Mesendoderm (in vitro differentiated cells): ENCODE measurements at regions not wholly inside any gene's neighbourhood (a gene's known extent, or its start where the extent isn't known, plus 50 kb on each side); places are given as distances from the start of the nearest gene placed in this dataset.

Source experiments
- DNase-seq: peaks from one replicate; pipeline ENCODE4 v3.0.0; 2013
- H2AK5ac ChIP-seq: 2 replicates; pipeline ENCODE4 v1.6.1; 2013; ENCODE audit warnings: low read length, inconsistent platforms
- H2BK120ac ChIP-seq: 2 replicates; pipeline ENCODE4 v1.6.1; 2013; ENCODE audit warnings: low read depth, mild to moderate bottlenecking, low read length, moderate library complexity, mixed read lengths
- H2BK15ac ChIP-seq: replicated peaks from 2 replicates; pipeline ENCODE4 v1.6.1; 2013; ENCODE audit warnings: low read depth, mild to moderate bottlenecking, moderate library complexity
- H2BK5ac ChIP-seq: 2 replicates; pipeline ENCODE4 v1.6.1; 2013; ENCODE audit warnings: low read length, inconsistent platforms
- H3K18ac ChIP-seq: 2 replicates; pipeline ENCODE4 v1.6.1; 2013; ENCODE audit warnings: mild to moderate bottlenecking, low read length, mixed read lengths
- H3K23ac ChIP-seq: one replicate; pipeline ENCODE4 v1.6.1; 2013; ENCODE audit warnings: low read length
- H3K27ac ChIP-seq: 2 replicates; pipeline ENCODE4 v1.5.1; 2013; ENCODE audit warnings: low read depth, mild to moderate bottlenecking, inconsistent platforms, low read length, moderate library complexity
- H3K27me3 ChIP-seq: 2 replicates; pipeline ENCODE4 v1.6.1; 2013; ENCODE audit warnings: low read length, control low read depth, mild to moderate bottlenecking, inconsistent platforms; ENCODE audit not compliant: insufficient read depth, poor library complexity
- H3K36me3 ChIP-seq: 2 replicates; pipeline ENCODE4 v1.6.1; 2013; ENCODE audit warnings: low read length, inconsistent platforms; ENCODE audit not compliant: control insufficient read depth, insufficient read depth
- H3K4ac ChIP-seq: one replicate; pipeline ENCODE4 v1.6.1; 2013; ENCODE audit warnings: low read depth, mild to moderate bottlenecking, low read length, moderate library complexity
- H3K4me1 ChIP-seq: 2 replicates; pipeline ENCODE4 v1.6.1; 2013; ENCODE audit warnings: low read depth, low read length, inconsistent platforms; ENCODE audit not compliant: control insufficient read depth
- H3K4me2 ChIP-seq: 2 replicates; pipeline ENCODE4 v1.6.1; 2013; ENCODE audit warnings: low read length
- H3K4me3 ChIP-seq: 2 replicates; pipeline ENCODE4 v1.5.1; 2013; ENCODE audit warnings: mild to moderate bottlenecking, low read length
- H3K56ac ChIP-seq: one replicate; pipeline ENCODE4 v1.6.1; 2013; ENCODE audit warnings: low read length
- H3K79me1 ChIP-seq: 2 replicates; pipeline ENCODE4 v1.6.1; 2013; ENCODE audit warnings: low read length, inconsistent platforms
- H3K79me2 ChIP-seq: 2 replicates; pipeline ENCODE4 v1.6.1; 2013; ENCODE audit warnings: mild to moderate bottlenecking, low read length; ENCODE audit not compliant: control insufficient read depth, insufficient read depth
- H3K9ac ChIP-seq: 2 replicates; pipeline ENCODE4 v1.6.1; 2013; ENCODE audit warnings: low read length, inconsistent platforms
- H4K5ac ChIP-seq: one replicate; pipeline ENCODE4 v1.6.1; 2013; ENCODE audit warnings: low read length
- H4K8ac ChIP-seq: one replicate; pipeline ENCODE4 v1.6.1; 2013; ENCODE audit warnings: low read depth, mild to moderate bottlenecking, control low read depth, low read length, moderate library complexity
- WGBS: extraction: QIAGEN DNeasy Blood & Tissue Kit; methylation state at CpG from one replicate; pipeline ENCODE4 v1.1.7; 2013; ENCODE audit warnings: low lambda C conversion rate, missing lambda C conversion rate; ENCODE audit not compliant: insufficient coverage; ENCODE audit errors: extremely low coverage; 5-methylcytosine and 5-hydroxymethylcytosine counted together

DNA sequence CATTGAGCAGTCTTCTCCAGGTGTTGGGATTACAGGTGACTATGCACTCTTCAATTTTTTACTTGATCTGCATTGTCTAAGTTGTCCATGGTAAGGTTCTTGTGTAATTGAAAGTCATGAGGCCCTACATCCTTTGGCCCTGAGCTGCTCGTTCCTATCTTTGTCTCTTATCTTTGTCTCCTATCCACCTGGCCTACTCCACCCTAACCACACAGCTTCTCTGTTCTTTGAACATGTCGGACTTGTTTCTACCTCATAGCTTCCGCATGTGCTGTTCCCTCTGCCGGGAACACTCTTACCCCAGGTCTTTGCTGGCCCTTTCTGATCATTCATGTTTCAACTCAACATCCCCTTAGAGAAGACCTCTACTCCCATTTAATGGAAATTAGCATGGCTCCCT lies 194.8 kb upstream of the TBX3 start:
- Histone ChIP-seq H3K23ac (no peak overlapping the region), H3K4ac (no peak overlapping the region), H3K18ac (no peak overlapping the region), H3K36me3 (no peaks in the 10 kb centered on the region), H3K4me2 (no peak overlapping the region), H3K79me1 (no peaks in the 10 kb centered on the region), H3K27ac (no peak overlapping the region), H3K4me3 (no peak overlapping the region), H2AK5ac (no peak overlapping the region), H2BK5ac (no peak overlapping the region), H2BK15ac (no peak overlapping the region), H3K27me3 (no peaks in the 10 kb centered on the region), H2BK120ac (no peak overlapping the region), H4K8ac (no peak overlapping the region), H3K9ac (no peak overlapping the region), H4K5ac (no peak overlapping the region), H3K56ac (no peak overlapping the region), H3K4me1 (no peaks in the 10 kb centered on the region), H3K79me2 (no peaks in the 10 kb centered on the region)
- WGBS = no CpG with 5 or more reads among the region's 4 CpGs
- DNase-seq = no peak

DNA sequence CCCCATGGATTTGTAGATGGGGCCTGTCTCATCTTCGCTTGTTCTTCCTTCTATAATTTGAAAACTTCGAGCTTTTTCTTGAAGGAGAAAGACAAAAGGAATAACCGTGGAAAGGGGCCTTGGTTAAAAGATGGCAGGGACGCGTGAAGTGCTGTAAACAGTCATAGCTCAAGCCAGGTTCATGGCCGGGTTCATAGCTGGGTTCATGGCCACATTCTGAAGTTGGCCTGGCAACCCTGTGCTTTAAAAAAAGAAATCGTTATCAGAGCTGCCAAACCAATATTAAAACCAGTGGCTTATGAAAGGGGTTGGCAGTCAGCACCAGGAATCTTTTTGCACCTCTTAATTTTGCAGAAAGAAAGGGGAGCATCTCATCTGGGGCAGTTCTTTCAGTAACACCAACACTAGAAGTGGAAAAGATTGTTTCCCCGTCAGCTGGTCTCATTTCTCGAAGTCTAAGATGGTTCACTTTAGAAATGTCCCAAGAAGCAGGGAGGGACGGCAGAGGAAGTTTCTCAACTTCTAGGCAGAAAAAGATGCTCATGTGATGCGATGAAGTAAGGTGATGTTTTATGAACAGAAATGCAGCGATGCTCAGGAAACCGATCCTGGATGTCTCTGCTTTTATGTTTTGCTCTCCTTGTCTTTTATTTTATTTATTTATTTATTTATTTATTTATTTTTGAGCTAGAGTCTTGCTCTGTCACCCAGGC lies 193.1 kb upstream of the TBX3 start:
- DNase-seq = no peak
- no peaks in the 10 kb centered on the region for H3K79me2 ChIP-seq
- H3K79me1 ChIP-seq = no peaks in the 10 kb centered on the region
- no peak overlapping the region for H2BK5ac ChIP-seq
- no peak overlapping the region for H2BK120ac ChIP-seq
- no peaks in the 10 kb centered on the region for H3K27me3 ChIP-seq
- no peaks in the 10 kb centered on the region for H3K4me1 ChIP-seq
- H3K4me2 ChIP-seq = no peak overlapping the region
- no peak overlapping the region for H4K8ac ChIP-seq
- no peak overlapping the region for H3K27ac ChIP-seq
- no peak overlapping the region for H4K5ac ChIP-seq
- H3K56ac ChIP-seq = no peak overlapping the region
- no CpG with 5 or more reads among the region's 13 CpGs for WGBS
- no peak overlapping the region for H2AK5ac ChIP-seq
- no peaks in the 10 kb centered on the region for H3K36me3 ChIP-seq
- H2BK15ac ChIP-seq = no peak overlapping the region
- H3K18ac ChIP-seq = no peak overlapping the region
- H3K4me3 ChIP-seq = no peak overlapping the region
- H3K4ac ChIP-seq = no peak overlapping the region
- H3K23ac ChIP-seq = no peak overlapping the region
- H3K9ac ChIP-seq = no peak overlapping the region

DNA sequence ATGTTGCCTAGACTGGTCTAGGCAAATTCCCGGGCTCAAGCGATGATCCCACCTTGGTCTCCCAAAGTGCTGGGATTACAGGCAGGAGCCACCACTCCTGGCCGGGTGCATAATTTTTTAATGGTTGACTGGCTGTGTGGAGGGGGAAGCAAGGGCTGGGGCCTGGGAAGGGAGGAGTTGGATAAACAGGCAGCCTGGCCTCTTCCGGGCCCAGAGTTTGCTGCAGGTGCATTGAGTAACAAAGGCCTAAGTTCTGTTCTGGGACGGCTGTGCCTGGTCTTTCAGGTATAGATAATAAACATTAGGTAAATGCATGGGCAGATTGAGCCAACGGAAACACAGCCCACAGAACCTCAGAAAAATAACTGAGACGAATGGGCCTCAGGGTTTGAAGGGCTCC lies 191.3 kb upstream of the TBX3 start:
- WGBS = no CpG with 5 or more reads among the region's 7 CpGs
- Histone ChIP-seq H3K4me1 (no peaks in the 10 kb centered on the region), H2AK5ac (no peak overlapping the region), H4K8ac (no peak overlapping the region), H3K56ac (no peak overlapping the region), H3K23ac (no peak overlapping the region), H3K79me2 (no peaks in the 10 kb centered on the region), H3K4ac (no peak overlapping the region), H3K9ac (no peak overlapping the region), H3K27ac (no peak overlapping the region), H2BK120ac (no peak overlapping the region), H2BK5ac (no peak overlapping the region), H3K27me3 (no peaks in the 10 kb centered on the region), H3K79me1 (no peaks in the 10 kb centered on the region), H2BK15ac (no peak overlapping the region), H3K4me2 (no peak overlapping the region), H3K36me3 (no peaks in the 10 kb centered on the region), H3K4me3 (no peak overlapping the region), H4K5ac (no peak overlapping the region), H3K18ac (no peak overlapping the region)
- no peak for DNase-seq

DNA sequence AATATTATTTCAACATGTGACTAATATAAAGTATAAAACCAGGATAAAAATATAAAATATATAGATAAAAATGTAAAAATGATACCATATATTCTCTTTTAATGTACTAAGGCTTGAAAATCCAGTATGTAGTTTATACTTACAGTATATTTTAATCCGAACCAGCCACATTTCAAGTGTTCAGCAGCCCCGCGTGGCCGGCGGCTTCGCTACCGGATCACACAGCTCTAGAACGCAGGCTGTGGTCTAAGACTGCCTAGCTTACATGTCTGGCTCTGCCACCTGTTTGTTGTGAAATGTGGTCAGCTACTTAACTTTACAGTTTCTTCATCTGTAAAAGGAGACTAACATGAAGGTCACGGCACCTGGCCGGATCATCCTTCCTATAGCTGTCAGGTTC lies 189.7 kb upstream of the TBX3 start:
- Histone ChIP-seq H3K56ac (no peak overlapping the region), H3K9ac (no peak overlapping the region), H2BK120ac (no peak overlapping the region), H3K4me1 (no peaks in the 10 kb centered on the region), H4K8ac (no peak overlapping the region), H2BK5ac (no peak overlapping the region), H3K79me2 (no peaks in the 10 kb centered on the region), H2AK5ac (no peak overlapping the region), H3K18ac (no peak overlapping the region), H3K4ac (no peak overlapping the region), H3K79me1 (no peaks in the 10 kb centered on the region), H4K5ac (no peak overlapping the region), H3K4me3 (no peak overlapping the region), H3K27me3 (no peaks in the 10 kb centered on the region), H3K23ac (no peak overlapping the region), H3K4me2 (no peak overlapping the region), H2BK15ac (no peak overlapping the region), H3K36me3 (no peaks in the 10 kb centered on the region), H3K27ac (no peak overlapping the region)
- no peak for DNase-seq
- no CpG with 5 or more reads among the region's 10 CpGs for WGBS

DNA sequence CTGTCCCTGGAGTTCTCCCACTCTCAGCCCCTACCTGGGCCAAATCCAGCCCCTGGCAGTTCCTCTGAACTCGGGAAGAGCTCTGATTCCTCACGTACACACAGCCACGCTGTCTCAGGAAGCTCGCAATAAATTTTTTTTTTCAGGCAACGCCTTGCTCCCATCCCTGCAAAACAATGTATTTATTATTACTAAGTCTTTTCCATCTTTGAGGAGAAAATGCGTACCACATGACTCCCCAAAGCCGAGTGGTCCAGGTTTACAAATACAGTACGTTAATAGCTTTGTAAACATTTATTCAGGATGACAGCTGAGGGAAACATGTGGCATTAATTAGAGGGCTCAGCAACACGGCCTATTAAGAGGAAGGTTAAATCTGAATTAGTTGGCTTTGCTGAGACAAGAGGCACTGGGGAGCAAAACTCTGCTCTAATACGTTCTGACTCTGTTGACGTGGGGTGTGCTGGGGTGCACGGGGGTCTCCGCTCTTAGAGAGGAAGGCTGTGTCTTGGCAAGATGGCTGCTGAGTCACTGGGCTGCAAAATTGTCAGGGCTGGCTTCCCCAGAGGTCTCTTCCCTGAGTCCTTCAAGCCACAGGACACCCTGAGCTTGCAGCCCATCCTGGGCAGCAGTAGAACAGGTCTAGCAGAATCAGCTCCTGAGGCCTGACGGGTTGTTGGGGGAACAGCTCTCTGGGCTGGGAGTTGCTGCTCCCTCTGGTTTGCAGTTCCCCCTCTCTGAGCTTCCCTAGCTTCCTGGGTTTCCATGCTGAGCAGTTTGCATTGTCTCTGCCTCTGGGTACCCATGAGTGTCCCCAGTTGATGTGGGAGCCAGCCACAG lies 185.2 kb upstream of the TBX3 start:
- WGBS = no CpG with 5 or more reads among the region's 14 CpGs
- H3K27ac ChIP-seq = no peak overlapping the region
- H3K9ac ChIP-seq = no peak overlapping the region
- DNase-seq = peak; percentile 56
- H3K79me1 ChIP-seq = no peaks in the 10 kb centered on the region
- no peak overlapping the region for H3K4ac ChIP-seq
- H3K36me3 ChIP-seq = no peaks in the 10 kb centered on the region
- no peak overlapping the region for H2BK5ac ChIP-seq
- no peak overlapping the region for H3K18ac ChIP-seq
- no peak overlapping the region for H4K5ac ChIP-seq
- H2AK5ac ChIP-seq = no peak overlapping the region
- no peak overlapping the region for H2BK15ac ChIP-seq
- no peaks in the 10 kb centered on the region for H3K27me3 ChIP-seq
- no peak overlapping the region for H3K56ac ChIP-seq
- no peak overlapping the region for H2BK120ac ChIP-seq
- no peak overlapping the region for H3K23ac ChIP-seq
- no peaks in the 10 kb centered on the region for H3K79me2 ChIP-seq
- no peak overlapping the region for H4K8ac ChIP-seq
- H3K4me2 ChIP-seq = no peak overlapping the region
- no peak overlapping the region for H3K4me3 ChIP-seq
- H3K4me1 ChIP-seq = peaks cover 2% of the 10 kb centered on the region
